GM18909 (cell line): ENCODE measurements at regions not wholly inside any gene's neighbourhood (a gene's known extent, or its start where the extent isn't known, plus 50 kb on each side); places are given as distances from the start of the nearest gene placed in this dataset.

ENCODE experiments used
- ATAC-seq: cut with Tn5 transposase; IDR thresholded peaks from one replicate; pipeline ENCODE4 v1.9.1; 2021; ENCODE audit warnings: mild to moderate bottlenecking; ENCODE audit not compliant: unreplicated experiment, poor library complexity

DNA sequence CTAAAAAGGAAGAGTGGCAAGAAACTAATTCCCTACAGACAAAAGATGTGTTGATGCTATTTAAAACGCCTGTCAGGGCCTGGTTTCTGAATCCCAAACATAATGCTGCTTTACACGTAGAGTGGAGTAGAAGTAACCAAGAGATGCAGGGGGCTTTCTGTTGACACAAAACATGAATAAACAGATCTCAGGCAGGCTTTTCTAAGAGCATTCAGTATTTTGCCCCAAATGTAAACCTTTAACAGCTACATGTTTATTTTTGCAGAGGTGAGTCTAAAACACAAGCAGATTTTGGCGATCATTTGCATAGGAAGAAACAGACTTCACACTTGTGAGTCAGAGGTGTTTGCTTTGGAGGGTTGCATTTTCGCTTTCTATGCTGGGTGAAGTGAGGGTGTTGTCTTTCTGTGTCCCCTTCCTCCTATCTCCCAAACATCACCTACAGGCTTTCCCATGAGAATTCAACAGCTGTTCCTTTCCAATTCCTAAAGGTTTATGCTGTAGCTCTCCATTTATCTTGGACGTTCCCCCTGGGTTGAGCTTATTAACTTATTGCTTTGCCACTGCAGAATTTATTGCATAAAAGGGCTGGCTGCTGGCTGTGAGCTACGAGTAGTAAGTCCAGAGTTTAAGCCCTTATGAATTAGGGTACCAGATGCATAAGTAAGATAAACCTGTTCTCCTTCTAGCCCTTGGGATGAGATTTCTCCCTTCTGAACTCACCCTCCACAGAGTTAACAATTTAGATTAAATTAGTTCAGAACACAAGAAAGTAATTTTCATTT lies 156.7 kb downstream of the DIPK2A start:
- peak; percentile 98 for ATAC-seq

DNA sequence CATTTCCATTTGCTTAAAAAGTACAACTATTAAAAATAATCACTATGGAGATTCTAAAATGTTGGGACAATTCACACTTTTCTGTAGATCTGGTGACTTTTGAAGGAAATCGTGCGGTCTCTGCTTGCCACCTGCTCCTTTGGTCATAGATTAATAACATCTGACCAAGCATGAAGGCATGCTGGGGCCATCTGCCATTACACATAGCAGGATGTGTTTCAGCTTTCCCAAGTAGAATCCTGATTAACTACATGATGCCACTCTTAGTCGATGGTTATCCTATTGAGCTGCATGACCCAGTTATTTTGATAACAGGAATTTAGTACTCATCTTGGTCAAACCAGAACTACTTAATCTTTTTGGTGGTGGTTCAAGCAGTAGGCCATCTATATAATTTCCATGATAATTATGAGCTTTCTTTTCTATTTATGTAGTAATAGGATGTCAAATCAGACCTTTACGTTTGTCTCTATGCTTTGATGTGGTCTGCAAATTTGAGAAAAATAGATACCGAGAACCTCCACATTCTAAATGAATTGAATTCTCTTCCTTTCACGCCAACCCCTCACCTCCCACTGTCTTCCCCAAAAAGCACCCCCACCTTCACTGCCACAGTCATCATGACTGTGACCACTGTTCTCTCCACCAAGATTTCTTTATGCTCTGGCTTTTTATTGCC lies 158.1 kb downstream of the DIPK2A start:
- ATAC-seq, result no peak

DNA sequence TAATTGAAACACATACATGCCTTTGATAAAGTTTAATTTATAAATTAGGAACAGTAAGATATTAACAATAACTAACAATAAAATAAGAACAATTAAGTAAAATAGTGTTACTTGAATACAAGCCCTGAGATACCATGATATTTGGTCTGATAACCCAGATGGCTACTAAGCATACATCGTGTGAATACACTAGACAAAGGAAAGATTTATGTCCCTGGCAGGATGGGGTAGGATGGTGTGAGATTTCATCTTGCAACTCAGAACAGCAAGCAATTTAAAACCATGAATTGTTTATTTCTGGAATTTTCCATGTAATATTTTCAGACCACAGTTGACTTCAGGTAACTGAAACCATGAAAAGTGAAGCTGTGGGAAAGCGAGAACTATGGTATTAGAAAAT lies 169.5 kb downstream of the DIPK2A start:
- ATAC-seq, result no peak

DNA sequence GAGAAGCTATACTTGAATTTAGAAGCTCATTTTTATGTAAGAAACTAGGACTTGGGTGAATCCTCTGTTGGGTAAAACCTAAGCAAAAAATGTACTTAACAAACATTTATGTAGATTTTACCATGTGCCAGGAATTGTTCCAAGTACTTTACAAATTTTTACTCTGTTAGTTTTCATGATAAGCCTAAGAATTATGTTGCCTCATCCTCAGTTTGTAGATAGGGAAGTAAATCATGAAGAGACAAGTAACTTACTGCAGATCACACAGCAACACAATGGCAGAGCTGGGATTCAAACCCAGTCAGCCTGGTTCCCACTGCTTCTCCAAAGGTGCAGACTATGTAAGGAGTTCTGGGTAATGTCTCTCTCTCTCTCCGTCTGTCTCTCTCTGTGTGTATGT lies 169.9 kb downstream of the DIPK2A start:
- no peak for ATAC-seq

DNA sequence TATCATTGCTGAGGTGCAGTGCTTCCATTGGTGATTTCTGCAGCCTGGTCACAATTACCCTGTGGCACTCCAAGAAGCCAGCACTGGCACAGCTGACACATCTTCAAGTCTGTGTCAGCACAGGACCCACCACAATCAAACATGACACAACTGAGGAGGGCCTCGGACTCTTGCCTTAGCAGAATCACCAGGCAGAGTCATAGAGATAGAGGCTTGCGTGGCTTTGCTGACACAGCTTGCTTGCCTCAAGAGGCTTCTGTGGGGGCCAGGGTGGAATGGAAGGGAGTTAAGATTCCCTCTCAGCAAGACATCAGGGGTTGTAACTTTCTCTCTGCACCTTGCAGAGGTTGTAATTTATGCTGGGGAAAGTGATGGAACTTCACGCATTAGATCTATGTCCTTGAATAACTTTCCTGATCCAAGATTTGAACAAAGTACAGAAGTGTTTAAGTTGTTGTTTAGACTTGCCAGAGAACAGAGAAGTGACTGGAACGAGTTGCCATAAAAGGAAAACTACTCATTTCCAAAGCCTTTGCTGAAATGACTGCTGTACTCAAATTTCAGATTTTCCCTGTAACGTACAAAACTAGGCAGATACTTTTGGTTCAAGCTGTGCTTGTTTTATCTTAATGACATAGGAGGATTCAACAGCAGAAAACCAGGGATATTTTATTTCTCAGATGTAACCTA lies 170.7 kb downstream of the DIPK2A start:
- no peak for ATAC-seq

DNA sequence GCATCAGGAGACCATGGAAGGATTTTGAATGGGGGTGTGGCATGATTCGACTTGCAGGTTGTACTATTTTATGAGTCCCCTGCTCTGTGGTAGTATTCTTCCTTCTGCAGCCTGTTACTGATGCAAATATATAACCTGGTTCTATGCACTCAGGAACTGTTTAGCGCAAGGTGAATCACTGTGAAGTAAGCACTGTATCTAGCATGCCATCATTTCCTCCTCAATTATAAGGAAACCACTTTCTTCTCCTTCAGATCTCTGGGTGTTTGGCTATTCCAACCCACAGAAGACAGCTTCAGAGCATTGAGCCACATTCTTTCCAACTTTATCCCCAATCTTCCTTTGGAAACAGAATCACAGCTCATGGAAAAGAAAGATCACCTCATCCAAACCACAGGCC lies 176.7 kb downstream of the DIPK2A start:
- ATAC-seq, result no peak

DNA sequence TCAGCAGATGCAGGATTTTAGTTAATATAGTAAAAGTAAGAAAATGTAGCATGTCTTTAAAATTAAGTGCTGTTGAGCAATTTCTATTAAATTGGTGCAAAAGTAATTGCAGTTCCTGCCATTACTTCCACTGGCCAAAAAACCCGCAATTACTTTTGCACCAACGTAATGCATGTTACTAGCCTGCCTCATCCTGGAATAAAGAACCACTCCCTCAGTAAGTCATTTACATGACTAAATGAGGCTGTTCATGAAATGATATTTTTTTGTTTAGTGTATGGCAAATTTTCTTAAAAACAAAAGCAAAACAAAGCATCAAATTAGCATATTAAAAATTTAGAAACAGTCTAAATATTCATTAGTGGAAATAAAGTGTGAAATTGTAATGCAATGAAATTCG lies 180.4 kb downstream of the DIPK2A start:
- no peak for ATAC-seq

DNA sequence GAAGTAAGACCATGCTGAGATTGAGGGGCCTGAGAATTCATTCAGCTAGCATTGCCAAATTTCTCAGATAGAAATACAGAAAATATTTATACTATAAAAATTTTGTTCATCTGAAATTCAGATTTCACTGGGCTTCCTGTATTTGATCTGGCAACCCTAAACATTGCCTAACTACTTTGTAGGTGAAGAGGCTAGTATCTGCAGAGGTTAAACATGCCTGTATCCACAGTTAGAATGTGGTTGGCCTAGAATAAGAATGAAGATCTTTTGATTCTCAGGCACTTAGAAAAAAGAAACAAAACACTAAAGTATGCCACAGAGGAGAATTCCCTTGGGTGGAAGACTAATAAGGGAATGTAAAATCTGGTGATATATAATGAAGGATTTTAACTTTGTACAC lies 189.0 kb downstream of the DIPK2A start:
- no peak for ATAC-seq

DNA sequence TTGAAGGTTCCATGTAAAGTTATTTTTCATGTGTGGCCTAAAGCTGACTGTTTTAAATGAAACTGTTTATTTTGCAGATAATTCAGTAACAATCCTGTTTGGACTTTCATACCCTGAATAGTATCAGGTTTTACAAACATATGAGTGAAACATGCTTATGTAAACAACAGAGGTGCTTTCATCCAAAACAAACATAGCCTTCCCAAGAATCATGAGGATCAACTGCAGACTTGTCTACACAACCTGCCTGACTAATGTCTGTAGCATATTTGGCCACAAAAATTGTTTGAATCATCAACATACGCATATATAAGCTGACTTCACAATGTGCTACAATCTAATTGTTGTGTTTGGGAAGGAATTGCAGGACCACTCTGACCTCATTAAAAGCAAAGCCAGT lies 190.4 kb downstream of the DIPK2A start:
- no peak for ATAC-seq

DNA sequence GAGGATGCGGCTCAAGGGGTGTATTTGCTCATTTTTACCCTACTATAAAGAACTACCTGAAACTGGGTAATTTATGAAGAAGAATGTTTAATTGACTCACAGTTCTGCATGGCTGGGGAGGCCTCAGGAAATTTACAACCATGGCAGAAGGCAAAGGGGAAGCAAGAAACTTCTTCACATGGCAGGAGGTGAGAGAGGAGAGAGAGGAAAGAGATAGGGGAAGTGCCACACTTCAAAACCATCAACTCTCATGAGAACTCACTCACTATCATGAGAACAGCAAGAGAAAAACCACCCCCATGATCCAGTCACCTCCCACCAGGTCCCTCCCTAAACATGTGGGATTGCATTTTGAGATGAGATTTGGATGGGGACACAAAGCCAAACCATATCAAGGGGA lies 192.7 kb downstream of the DIPK2A start:
- ATAC-seq, result no peak

DNA sequence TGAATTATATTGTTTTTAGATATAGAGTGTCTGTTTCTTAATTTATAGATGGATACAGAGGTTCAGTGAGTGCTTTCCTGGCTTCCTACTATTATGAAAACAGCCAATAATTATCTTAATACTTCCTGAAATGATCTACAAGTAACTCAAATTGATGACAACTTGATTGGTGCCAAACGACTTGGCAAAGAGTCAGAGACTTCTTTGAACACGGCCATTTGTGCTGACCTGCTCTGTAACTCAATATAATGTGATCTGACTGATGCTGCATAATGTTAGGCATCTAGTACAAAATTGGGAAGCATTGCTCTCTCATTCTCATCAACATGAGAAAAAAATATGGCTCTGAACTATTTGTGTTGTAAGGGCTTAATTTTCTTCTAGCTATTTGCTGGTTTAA lies 193.9 kb downstream of the DIPK2A start:
- no peak for ATAC-seq

DNA sequence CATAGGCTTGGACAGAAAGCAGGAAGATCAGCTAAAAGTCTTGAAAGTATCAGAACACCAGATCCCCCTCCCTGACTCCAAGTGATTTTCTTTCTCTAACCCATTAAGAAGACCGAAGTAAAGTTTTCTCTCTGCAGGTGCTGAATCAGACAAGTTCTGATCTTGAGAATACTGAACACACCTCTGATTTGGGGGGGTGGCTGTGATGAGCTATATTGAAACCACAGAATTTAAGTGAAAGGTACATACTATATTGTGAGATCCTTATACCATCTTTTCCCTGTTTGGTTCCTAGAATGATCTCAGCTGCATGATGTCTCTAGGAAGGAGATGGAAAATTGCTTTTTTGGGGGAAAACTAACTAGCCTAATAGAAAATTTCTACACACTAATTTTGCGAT lies 196.0 kb downstream of the DIPK2A start:
- ATAC-seq, result no peak

DNA sequence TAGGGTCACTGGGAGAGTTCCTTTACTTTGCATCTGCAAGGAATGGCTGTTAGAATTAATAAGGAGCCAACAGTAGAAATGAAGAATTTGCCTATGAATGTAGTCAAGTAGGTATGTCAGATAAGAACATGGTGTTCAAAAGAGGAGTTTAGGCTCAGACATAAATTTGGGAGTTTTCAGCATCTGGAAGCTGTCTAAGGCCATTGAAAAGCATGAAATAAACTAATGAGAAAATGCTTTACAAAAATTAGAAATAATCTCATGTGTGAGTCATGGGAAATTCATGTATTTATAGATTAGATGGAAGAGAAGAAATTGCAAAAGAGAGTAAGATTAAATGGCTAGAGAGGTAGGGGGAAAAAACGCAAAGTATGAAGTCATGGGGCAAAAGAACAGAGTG lies 201.9 kb downstream of the DIPK2A start:
- no peak for ATAC-seq

DNA sequence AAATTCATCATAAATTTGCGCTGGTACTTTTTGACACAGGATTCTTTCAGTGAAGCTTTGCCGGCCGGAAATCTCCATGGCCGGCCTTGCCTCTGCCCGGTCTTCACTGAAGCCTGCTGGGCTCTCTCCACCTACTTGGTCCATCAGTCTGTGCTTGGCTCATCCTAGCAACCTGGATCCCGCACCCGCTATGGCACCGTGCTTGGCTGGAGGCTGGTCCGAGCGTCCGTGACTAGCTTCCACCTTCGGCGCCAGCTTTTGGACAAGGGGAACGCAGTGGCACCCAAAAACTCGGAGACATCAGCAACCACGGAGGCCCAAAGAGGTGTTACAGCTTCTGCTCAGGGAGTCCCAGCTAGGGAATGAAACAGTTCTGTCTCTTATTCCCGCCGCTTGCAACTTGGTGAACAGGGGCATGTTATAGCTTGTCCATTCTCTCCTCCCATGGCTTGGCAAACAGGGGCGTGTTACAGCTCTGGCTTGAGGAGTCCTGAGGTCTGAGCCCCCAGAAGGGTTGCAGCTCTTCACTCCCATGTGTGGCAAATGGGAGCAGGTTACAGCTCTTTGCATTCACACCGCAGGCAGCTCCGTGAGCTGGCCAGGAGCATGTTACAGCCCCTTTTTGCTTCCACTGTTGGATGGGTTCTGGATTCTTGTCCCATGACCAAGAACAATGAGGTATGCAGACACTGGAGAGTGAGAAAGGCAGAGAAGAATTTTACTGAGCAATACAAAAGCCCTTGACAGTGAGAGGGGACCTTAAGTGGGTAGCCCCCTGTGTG lies 204.2 kb downstream of the DIPK2A start:
- ATAC-seq, result no peak

DNA sequence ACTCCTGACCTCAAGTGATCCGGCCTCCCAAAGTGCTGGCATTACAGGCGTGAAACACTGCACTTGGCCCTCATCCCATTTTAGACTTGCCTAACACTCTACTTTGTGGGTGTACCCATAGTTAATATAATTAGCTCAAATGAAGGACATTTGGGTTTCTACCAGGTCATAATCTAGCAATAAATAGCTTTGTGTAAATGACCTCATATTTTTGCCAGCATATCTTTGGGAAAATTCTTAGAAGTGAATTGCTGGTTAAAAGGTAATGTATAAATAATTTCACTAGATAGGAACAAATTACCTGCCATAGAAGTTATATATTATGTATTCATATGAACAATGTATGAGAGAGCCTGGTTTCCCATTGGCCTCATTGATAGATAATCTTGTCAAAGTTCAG lies 206.0 kb downstream of the DIPK2A start:
- no peak for ATAC-seq

DNA sequence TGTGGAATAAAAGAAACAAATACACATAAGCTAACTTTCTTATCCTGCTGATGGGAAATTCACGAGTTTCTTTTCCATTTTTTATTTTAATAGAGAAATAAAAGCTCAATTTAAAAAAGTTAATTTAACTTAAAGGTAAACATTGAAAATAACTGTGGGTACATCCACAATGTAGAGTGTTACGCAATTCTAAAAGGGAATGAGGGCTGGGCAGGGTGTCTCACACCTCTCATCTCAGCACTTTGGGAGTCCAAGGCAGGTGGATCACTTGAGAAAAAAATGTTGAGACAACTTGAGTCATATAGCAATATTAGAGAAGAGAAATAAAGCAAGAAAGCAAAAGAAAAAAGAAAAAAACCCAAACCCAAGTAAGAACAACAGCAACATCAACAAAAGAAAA lies 207.0 kb downstream of the DIPK2A start:
- ATAC-seq, result no peak

DNA sequence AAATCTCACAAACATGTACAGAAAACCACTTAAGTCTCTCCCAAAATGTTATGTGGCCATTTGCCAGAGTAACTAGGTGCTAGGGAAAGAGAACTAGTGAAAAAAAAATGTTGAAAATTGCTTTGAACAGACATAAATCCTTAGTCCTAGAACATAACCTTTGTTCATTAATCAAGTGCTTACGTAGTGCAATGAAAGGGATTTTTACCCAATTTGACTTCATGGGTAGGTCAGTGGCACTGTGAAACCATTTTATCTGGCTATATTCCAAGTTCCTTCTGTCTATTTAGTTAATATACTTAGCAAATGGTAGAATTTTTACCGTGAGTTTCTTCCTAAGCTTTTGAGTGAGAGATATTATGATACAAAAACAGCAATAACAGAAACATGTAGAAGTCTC lies 209.4 kb downstream of the DIPK2A start:
- no peak for ATAC-seq

DNA sequence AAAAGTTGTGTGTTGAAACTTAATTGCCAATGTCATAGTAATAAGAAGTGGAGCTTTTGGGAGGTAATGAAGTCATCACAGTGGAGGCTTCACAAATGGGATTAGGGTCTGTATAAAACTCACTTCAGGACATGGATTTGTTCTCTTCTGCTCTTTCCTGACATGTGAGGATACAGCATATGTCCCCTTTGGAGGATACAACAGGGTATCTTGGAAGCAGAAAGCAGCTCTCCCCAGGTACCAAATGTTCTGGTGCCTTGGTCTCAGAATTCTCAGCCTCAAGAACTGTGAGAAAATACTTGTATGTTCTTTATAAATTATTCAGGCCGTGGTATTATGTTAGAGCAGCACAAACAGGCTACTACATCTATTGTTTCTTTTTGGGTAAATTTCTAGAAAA lies 210.9 kb downstream of the DIPK2A start:
- no peak for ATAC-seq

DNA sequence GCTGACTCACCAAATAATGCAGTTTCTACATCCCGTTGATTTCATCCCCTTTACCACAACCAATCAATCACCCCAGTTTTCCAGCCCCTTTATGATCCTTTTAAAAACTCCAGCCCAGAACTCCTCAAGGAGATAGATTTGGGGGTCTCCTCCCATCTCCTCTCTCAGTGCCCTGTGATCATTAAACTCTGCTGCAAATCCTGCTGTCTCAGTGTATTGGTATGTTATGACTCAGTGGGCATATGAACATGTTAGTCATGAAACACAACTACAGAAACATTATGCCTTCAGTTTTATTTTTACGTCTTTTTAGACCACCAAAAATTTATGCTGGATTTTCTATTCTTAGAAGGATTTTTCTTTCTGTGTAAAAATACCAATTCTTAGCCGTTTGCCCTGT lies 213.7 kb downstream of the DIPK2A start:
- ATAC-seq, result no peak

DNA sequence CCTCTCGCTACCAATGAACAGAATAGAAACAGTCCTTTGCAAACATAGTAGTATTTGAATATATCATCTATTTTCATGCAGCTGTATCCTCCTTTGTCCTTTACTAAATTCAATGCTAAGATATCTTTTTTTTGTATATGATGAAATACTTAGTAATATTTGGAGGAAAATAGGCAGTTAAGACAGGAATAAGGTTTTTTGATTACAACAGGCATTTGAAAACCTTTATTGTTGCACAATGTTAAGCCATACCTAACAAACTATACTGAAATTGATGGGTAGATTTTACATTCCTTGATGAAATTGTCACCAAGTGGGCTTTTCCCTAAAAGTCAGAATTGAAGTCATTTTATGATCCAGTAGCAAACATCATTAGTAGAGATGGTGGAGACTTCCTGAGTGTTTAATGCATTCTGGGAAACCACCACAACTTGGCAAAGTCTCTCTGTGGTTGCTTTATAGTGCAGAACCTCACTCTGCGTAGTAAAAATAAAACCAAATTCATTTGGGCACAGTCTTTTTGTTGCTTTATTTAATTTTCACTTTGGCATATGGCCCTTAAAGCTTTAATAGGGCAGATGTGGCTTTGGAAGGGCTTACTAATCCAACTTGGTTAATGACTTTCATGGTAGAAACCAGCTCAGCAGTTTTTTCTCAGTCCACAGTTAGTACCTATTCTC lies 216.0 kb downstream of the DIPK2A start:
- ATAC-seq, result no peak
